Smooth muscle cell (in vitro differentiated cells): ENCODE measurements at regions not wholly inside any gene's neighbourhood (a gene's known extent, or its start where the extent isn't known, plus 50 kb on each side); places are given as distances from the start of the nearest gene placed in this dataset.

Source experiments
- DNase-seq: peaks from one replicate; lab custom pipeline; 2025; ENCODE audit not compliant: unreplicated experiment; lab: John Stamatoyannopoulos, UW
- H2AFZ ChIP-seq: fragments of 200-600 bp; sonication (generic); 2 replicates; pipeline ENCODE4 v1.6.0; 2016; ENCODE audit warnings: antibody characterized with exemption, low read depth, mild to moderate bottlenecking
- H3F3A ChIP-seq: fragments of 200-600 bp; sonication (generic); 2 replicates; pipeline ENCODE4 v1.6.0; 2017; ENCODE audit warnings: antibody characterized with exemption, low read depth
- H3K27ac ChIP-seq: fragments of 200-600 bp; sonication (generic); 2 replicates; pipeline ENCODE4 v1.5.1; 2016; ENCODE audit warnings: low read depth, mild to moderate bottlenecking
- H3K27me3 ChIP-seq: fragments of 200-600 bp; sonication (generic); 2 replicates; pipeline ENCODE4 v1.6.1; 2016; ENCODE audit warnings: low read depth, mild to moderate bottlenecking
- H3K36me3 ChIP-seq: fragments of 200-600 bp; sonication (generic); 2 replicates; pipeline ENCODE4 v1.5.1; 2016; ENCODE audit warnings: low read depth
- H3K4me1 ChIP-seq: fragments of 200-600 bp; sonication (generic); 2 replicates; pipeline ENCODE4 v1.5.1; 2016; ENCODE audit warnings: low read depth
- H3K4me2 ChIP-seq: fragments of 200-600 bp; sonication (generic); 2 replicates; pipeline ENCODE4 v1.6.0; 2016; ENCODE audit warnings: mild to moderate bottlenecking
- H3K4me3 ChIP-seq: fragments of 200-600 bp; sonication (generic); 2 replicates; pipeline ENCODE4 v1.5.1; 2016; ENCODE audit warnings: mild to moderate bottlenecking
- H3K79me2 ChIP-seq: fragments of 200-600 bp; sonication (generic); 2 replicates; pipeline ENCODE4 v1.6.0; 2016; ENCODE audit warnings: low read depth, mild to moderate bottlenecking
- H3K9ac ChIP-seq: fragments of 200-600 bp; sonication (generic); 2 replicates; pipeline ENCODE4 v1.6.0; 2016; ENCODE audit warnings: low read depth
- H3K9me3 ChIP-seq: fragments of 200-600 bp; sonication (generic); replicated peaks from 2 replicates; pipeline ENCODE4 v1.5.1; 2016; ENCODE audit warnings: low read depth
- H4K20me1 ChIP-seq: fragments of 200-600 bp; sonication (generic); 2 replicates; pipeline ENCODE4 v1.6.0; 2016; ENCODE audit warnings: low read depth
- WGBS: methylation state at CpG from one replicate; pipeline ENCODE4 v1.1.7; 2016; ENCODE audit warnings: low lambda C conversion rate; 5-methylcytosine and 5-hydroxymethylcytosine counted together
- TF ChIP-seq, protein P1 (sequence below): fragments of 200-600 bp; sonication (generic); IDR thresholded peaks from 2 replicates; pipeline ENCODE4 v1.5.1; 2017; ENCODE audit warnings: borderline replicate concordance, mild to moderate bottlenecking, antibody characterized with exemption; ENCODE audit not compliant: insufficient read depth, poor library complexity, severe bottlenecking

- H3K4me2 ChIP-seq, result no peak overlapping the region
Observed at GRCh38 chr3:81364411-81364810, 397.0 kb downstream of the GBE1 start.

GRCh38 chr3:81363816-81364215 lies 397.6 kb downstream of the GBE1 start:
- H3K36me3 ChIP-seq, result no peaks in the 10 kb centered on the region
- no peaks in the 10 kb centered on the region for H3K9me3 ChIP-seq
- H3K27ac ChIP-seq, result no peak overlapping the region
- H2AFZ ChIP-seq, result no peak overlapping the region
- no peak for DNase-seq
- no peak overlapping the region for H3K9ac ChIP-seq
- whole genome bisulfite sequencing, result 68% methylated on average over 2 of the region's 2 CpGs
- no peaks in the 10 kb centered on the region for H3K79me2 ChIP-seq
- TF ChIP-seq, protein P1, sequence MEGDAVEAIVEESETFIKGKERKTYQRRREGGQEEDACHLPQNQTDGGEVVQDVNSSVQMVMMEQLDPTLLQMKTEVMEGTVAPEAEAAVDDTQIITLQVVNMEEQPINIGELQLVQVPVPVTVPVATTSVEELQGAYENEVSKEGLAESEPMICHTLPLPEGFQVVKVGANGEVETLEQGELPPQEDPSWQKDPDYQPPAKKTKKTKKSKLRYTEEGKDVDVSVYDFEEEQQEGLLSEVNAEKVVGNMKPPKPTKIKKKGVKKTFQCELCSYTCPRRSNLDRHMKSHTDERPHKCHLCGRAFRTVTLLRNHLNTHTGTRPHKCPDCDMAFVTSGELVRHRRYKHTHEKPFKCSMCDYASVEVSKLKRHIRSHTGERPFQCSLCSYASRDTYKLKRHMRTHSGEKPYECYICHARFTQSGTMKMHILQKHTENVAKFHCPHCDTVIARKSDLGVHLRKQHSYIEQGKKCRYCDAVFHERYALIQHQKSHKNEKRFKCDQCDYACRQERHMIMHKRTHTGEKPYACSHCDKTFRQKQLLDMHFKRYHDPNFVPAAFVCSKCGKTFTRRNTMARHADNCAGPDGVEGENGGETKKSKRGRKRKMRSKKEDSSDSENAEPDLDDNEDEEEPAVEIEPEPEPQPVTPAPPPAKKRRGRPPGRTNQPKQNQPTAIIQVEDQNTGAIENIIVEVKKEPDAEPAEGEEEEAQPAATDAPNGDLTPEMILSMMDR, result no peak
- H3K4me1 ChIP-seq, result no peaks in the 10 kb centered on the region
- no peaks in the 10 kb centered on the region for H4K20me1 ChIP-seq
- H3K4me3 ChIP-seq, result no peak overlapping the region
- no peak overlapping the region for H3K4me2 ChIP-seq
- H3K27me3 ChIP-seq, result no peaks in the 10 kb centered on the region
- no peaks in the 10 kb centered on the region for H3F3A ChIP-seq

More at GRCh38 chr3:81364411-81364810, 397.0 kb downstream of the GBE1 start:
- H3K27me3 ChIP-seq, result no peaks in the 10 kb centered on the region
- no peak overlapping the region for H3K27ac ChIP-seq
- no peak overlapping the region for H2AFZ ChIP-seq
- H3K9ac ChIP-seq, result no peak overlapping the region
- H3F3A ChIP-seq, result no peaks in the 10 kb centered on the region
- no peaks in the 10 kb centered on the region for H4K20me1 ChIP-seq
- TF ChIP-seq, protein P1, result no peak
- H3K79me2 ChIP-seq, result no peaks in the 10 kb centered on the region
- no peaks in the 10 kb centered on the region for H3K4me1 ChIP-seq
- H3K4me3 ChIP-seq, result no peak overlapping the region
- H3K36me3 ChIP-seq, result no peaks in the 10 kb centered on the region
- H3K9me3 ChIP-seq, result no peaks in the 10 kb centered on the region
- DNase-seq, result no peak
- WGBS, result 74% methylated on average over 3 of the region's 3 CpGs

- DNase-seq, result no peak
- H4K20me1 ChIP-seq, result no peaks in the 10 kb centered on the region
- no peaks in the 10 kb centered on the region for H3F3A ChIP-seq
- no peak overlapping the region for H3K4me3 ChIP-seq
- H3K9me3 ChIP-seq, result no peaks in the 10 kb centered on the region
- H3K27ac ChIP-seq, result no peak overlapping the region
- H3K9ac ChIP-seq, result no peak overlapping the region
- no peaks in the 10 kb centered on the region for H3K4me1 ChIP-seq
- H3K27me3 ChIP-seq, result no peaks in the 10 kb centered on the region
- TF ChIP-seq, protein P1, result no peak
- no peaks in the 10 kb centered on the region for H3K79me2 ChIP-seq
- WGBS, result 84% methylated on average over 5 of the region's 5 CpGs
- no peaks in the 10 kb centered on the region for H3K36me3 ChIP-seq
- no peak overlapping the region for H3K4me2 ChIP-seq
- H2AFZ ChIP-seq, result no peak overlapping the region
Observed at GRCh38 chr3:81354119-81354518, 407.3 kb downstream of the GBE1 start.

DNA sequence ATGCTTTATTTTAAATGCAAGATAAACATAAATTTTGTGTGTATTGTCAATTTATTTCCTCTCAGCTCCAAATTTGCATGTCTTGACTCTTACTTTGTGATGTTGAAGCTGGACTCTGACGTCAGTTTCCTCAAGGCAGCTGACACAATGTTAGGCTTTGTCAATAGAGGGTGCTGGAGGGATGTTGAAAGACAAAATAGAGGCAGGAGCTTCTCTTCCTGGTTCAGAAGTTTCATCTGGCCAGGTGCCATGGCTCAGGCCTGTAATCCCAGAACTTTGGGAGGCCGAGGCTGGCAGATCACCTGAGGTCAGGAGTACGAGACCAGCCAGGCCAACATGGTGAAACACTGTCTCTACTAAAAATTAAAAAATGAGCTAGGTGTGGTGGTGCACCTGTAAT lies 408.6 kb downstream of the GBE1 start:
- Histone ChIP-seq H3K4me1 (no peaks in the 10 kb centered on the region), H3K9ac (no peak overlapping the region), H2AFZ (no peak overlapping the region), H3F3A (no peaks in the 10 kb centered on the region), H3K36me3 (no peaks in the 10 kb centered on the region), H4K20me1 (no peaks in the 10 kb centered on the region), H3K9me3 (no peaks in the 10 kb centered on the region), H3K79me2 (no peaks in the 10 kb centered on the region), H3K4me3 (no peak overlapping the region), H3K4me2 (no peak overlapping the region), H3K27me3 (no peaks in the 10 kb centered on the region), H3K27ac (no peak overlapping the region)
- TF ChIP-seq, protein P1, result no peak
- no peak for DNase-seq
- WGBS, result 64% methylated on average over 3 of the region's 3 CpGs
